ENCODE measurements at regions not wholly inside any gene's neighbourhood (a gene's known extent, or its start where the extent isn't known, plus 50 kb on each side); places are given as distances from the start of the nearest gene placed in this dataset.

DNA sequence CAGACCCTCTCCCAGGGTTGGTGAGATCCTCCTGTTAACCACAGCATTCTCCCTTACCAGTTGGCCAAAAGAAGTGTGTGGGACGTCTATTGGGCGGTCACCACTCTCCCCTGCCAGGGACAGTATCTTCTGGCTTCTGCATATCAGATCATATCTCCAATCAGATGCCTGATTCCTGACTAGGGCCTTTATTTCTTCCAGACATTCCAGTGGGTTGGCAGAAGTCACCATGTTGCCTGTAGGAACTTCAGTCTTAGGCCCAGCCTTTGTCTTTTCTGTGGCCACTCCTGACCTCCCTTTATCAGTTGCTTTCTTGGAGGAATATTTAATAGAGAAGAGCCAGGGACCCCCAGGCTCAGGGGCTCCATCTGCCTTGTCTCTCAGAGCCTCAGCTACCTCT is 130.4 kb upstream of the F3 start:
- no peak for DNase-seq (ENCODE audit: low read depth, low spot score)
- Histone ChIP-seq H3K4me1 (ENCODE audit: control insufficient read depth, extremely low read depth, insufficient read depth, low read length) (no peaks in the 10 kb centered on the region), H3K79me2 (ENCODE audit: control insufficient read depth, insufficient read depth, low read length) (no peaks in the 10 kb centered on the region), H3K4me2 (ENCODE audit: control insufficient read depth, extremely low read depth, insufficient read depth, low read depth, low read length) (no peak overlapping the region), H3K9me1 (ENCODE audit: control insufficient read depth, extremely low read depth, insufficient read depth, low read length) (no peaks in the 10 kb centered on the region), H4K20me1 (ENCODE audit: control insufficient read depth, extremely low read depth, insufficient read depth, low read length) (no peaks in the 10 kb centered on the region), H3K27me3 (ENCODE audit: control insufficient read depth, extremely low read depth, insufficient read depth, low read length) (no peaks in the 10 kb centered on the region), H2AFZ (ENCODE audit: control insufficient read depth, low read length) (no peak overlapping the region), H3K9ac (ENCODE audit: control insufficient read depth, extremely low read depth, insufficient read depth, low read length) (no peak overlapping the region), H3K36me3 (ENCODE audit: control insufficient read depth in 2 of 2, extremely low read depth in 1 of 2, insufficient read depth in 2 of 2, low read length in 2 of 2) (no peaks in the 10 kb centered on the region), H3K4me3 (ENCODE audit: control insufficient read depth in 2 of 3, extremely low read depth in 1 of 3, insufficient read depth in 2 of 3, low read depth in 1 of 3, low read length in 3 of 3) (no peak overlapping the region), H3K27ac (ENCODE audit: control insufficient read depth, insufficient read depth, low read length) (no peak overlapping the region), H3K9me3 (ENCODE audit: control insufficient read depth, low read depth, low read length) (no peaks in the 10 kb centered on the region)
- TF ChIP-seq, protein P1, sequence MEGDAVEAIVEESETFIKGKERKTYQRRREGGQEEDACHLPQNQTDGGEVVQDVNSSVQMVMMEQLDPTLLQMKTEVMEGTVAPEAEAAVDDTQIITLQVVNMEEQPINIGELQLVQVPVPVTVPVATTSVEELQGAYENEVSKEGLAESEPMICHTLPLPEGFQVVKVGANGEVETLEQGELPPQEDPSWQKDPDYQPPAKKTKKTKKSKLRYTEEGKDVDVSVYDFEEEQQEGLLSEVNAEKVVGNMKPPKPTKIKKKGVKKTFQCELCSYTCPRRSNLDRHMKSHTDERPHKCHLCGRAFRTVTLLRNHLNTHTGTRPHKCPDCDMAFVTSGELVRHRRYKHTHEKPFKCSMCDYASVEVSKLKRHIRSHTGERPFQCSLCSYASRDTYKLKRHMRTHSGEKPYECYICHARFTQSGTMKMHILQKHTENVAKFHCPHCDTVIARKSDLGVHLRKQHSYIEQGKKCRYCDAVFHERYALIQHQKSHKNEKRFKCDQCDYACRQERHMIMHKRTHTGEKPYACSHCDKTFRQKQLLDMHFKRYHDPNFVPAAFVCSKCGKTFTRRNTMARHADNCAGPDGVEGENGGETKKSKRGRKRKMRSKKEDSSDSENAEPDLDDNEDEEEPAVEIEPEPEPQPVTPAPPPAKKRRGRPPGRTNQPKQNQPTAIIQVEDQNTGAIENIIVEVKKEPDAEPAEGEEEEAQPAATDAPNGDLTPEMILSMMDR (optimal IDR thresholded peaks at IDR 0.05 in 1 of 3, IDR thresholded peaks at IDR 0.05 in 1 of 3, conservative IDR thresholded peaks at IDR 0.05 in 1 of 3; ENCODE audit: extremely low read depth in 1 of 3, insufficient read depth in 2 of 3, low read length in 3 of 3), result no peak
- no peak for TF ChIP-seq EZH2 (IDR thresholded peaks at IDR 0.05; ENCODE audit: low read length)
- FAIRE-seq, result no peak
- dilution Hi-C loops (cut with MboI; ENCODE audit: extremely low pct_ligation_motif_present, low sequenced_read_pairs), result no loop called here

DNA sequence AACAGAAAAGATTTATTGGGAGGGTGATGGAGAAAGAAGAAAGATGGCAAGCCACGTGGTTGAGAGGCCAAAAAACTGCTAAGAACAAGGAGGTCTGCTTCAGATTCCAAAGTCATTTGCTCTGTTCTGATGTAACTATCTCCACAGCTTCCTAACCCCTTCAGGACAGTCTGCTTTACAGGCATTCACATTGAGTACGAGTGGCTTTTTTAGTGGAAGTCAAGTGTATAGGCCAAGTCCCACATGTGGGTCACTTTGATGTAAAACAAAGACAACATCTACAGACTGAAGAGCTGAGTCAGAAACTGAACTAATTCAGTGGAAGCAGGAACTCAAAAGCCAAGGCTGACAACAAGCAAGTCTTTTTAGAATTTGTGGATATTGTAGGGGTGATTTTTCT is 128.7 kb upstream of the F3 start:
- H3K9me1 ChIP-seq (ENCODE audit: control insufficient read depth, extremely low read depth, insufficient read depth, low read length), result no peaks in the 10 kb centered on the region
- H3K36me3 ChIP-seq (ENCODE audit: control insufficient read depth in 2 of 2, extremely low read depth in 1 of 2, insufficient read depth in 2 of 2, low read length in 2 of 2), result no peaks in the 10 kb centered on the region
- no peaks in the 10 kb centered on the region for H3K79me2 ChIP-seq (ENCODE audit: control insufficient read depth, insufficient read depth, low read length)
- no peak overlapping the region for H3K4me3 ChIP-seq (ENCODE audit: control insufficient read depth in 2 of 3, extremely low read depth in 1 of 3, insufficient read depth in 2 of 3, low read depth in 1 of 3, low read length in 3 of 3)
- H2AFZ ChIP-seq (ENCODE audit: control insufficient read depth, low read length), result no peak overlapping the region
- TF ChIP-seq EZH2 (IDR thresholded peaks at IDR 0.05; ENCODE audit: low read length), result no peak
- TF ChIP-seq, protein P1 (optimal IDR thresholded peaks at IDR 0.05 in 1 of 3, IDR thresholded peaks at IDR 0.05 in 1 of 3, conservative IDR thresholded peaks at IDR 0.05 in 1 of 3; ENCODE audit: extremely low read depth in 1 of 3, insufficient read depth in 2 of 3, low read length in 3 of 3), result no peak
- H4K20me1 ChIP-seq (ENCODE audit: control insufficient read depth, extremely low read depth, insufficient read depth, low read length), result no peaks in the 10 kb centered on the region
- dilution Hi-C loops (cut with MboI; ENCODE audit: extremely low pct_ligation_motif_present, low sequenced_read_pairs), result no loop called here
- FAIRE-seq (no peak), DNase-seq (ENCODE audit: low read depth, low spot score) (no peak)
- H3K4me2 ChIP-seq (ENCODE audit: control insufficient read depth, extremely low read depth, insufficient read depth, low read depth, low read length), result no peak overlapping the region
- H3K9me3 ChIP-seq (ENCODE audit: control insufficient read depth, low read depth, low read length), result no peaks in the 10 kb centered on the region
- H3K27me3 ChIP-seq (ENCODE audit: control insufficient read depth, extremely low read depth, insufficient read depth, low read length), result no peaks in the 10 kb centered on the region
- H3K27ac ChIP-seq (ENCODE audit: control insufficient read depth, insufficient read depth, low read length), result no peak overlapping the region
- H3K9ac ChIP-seq (ENCODE audit: control insufficient read depth, extremely low read depth, insufficient read depth, low read length), result no peak overlapping the region
- no peaks in the 10 kb centered on the region for H3K4me1 ChIP-seq (ENCODE audit: control insufficient read depth, extremely low read depth, insufficient read depth, low read length)
